ENCODE measurements at regions not wholly inside any gene's neighbourhood (a gene's known extent, or its start where the extent isn't known, plus 50 kb on each side); places are given as distances from the start of the nearest gene placed in this dataset.

DNA sequence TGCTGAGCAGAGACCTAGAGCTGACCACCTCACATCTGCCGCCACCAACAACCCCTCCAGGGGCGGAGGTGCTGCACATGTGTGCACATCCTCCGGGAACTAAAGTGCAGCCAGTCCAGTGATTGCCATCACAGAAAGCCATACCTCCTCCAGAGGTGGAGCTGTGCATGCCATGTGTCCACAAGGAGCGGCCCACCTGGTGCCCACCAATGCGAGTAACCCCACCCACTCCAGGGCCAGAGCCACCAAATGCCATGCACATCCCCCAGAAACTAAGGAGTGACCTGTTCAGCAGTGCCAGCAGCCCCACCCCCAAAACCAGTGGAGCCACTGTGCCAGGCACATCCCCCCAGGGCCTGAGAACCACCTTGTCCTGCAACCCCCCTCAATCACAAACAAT, 557.9 kb downstream of the UQCRFS1 start:
- intact Hi-C loops (cut with micrococcal nuclease) = no loop called here
- no peak overlapping the region for H3K4me3 Mint-ChIP-seq
- DNase-seq = no peak
- H3K4me1 Mint-ChIP-seq = no peaks in the 10 kb centered on the region
- Histone ChIP-seq H3K4me3 (ENCODE audit: low read length in 2 of 2) (no peak overlapping the region), H3K4me1 (ENCODE audit: insufficient read depth, low read length) (no peaks in the 10 kb centered on the region), H3K27ac (ENCODE audit: low read depth, low read length) (no peak overlapping the region), H3K9me3 (ENCODE audit: control insufficient read depth in 1 of 2, low read length in 2 of 2) (peaks cover 0 to 3% of the 10 kb centered on the region in 2 donors), H3K36me3 (ENCODE audit: insufficient read depth, low read length) (no peaks in the 10 kb centered on the region), H3K27me3 (ENCODE audit: insufficient read depth, low read length) (no peaks in the 10 kb centered on the region)
- peaks cover 0 to 5% of the 10 kb centered on the region in 2 donors for H3K36me3 Mint-ChIP-seq
- peaks cover 0 to 43% (median 25%) of the 10 kb centered on the region in 8 donors for H3K9me3 Mint-ChIP-seq
- no peak overlapping the region for H3K27ac Mint-ChIP-seq
- H3K27me3 Mint-ChIP-seq = no peaks in the 10 kb centered on the region
- POLR2A ChIA-PET (ENCODE audit: partially characterized antibody) = no interaction called here
- CTCF ChIA-PET (ENCODE audit: partially characterized antibody) = no interaction called here

DNA sequence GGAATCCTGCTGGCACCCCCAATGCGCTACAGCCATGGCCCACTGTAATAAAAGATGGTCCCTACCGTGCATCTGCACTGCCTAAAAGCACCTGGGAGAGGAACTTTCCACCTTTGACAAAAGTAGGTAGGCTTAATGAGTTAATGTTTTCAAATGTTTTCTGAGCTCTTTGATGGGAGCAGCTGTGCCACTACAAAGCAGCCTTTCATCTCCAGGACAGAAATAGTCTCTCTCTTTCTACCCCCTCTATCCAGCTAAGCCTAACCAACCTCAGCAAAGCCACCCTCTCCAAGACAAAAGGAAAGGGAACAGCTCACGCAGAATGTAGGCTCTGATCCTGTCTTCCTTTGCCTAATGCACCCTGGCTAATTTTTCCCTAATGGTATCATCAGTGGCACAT, 560.2 kb downstream of the UQCRFS1 start:
- Mint-ChIP-seq H3K27ac (no peak overlapping the region), H3K27me3 (no peaks in the 10 kb centered on the region), H3K4me3 (no peak overlapping the region), H3K4me1 (no peaks in the 10 kb centered on the region), H3K36me3 (peaks cover 0 to 5% of the 10 kb centered on the region in 2 donors), H3K9me3 (peaks cover 0 to 28% (median 12%) of the 10 kb centered on the region in 8 donors)
- Histone ChIP-seq H3K4me3 (ENCODE audit: low read length in 2 of 2) (no peak overlapping the region), H3K4me1 (ENCODE audit: insufficient read depth, low read length) (no peaks in the 10 kb centered on the region), H3K27ac (ENCODE audit: low read depth, low read length) (no peak overlapping the region), H3K9me3 (ENCODE audit: control insufficient read depth in 1 of 2, low read length in 2 of 2) (peaks cover 0 to 3% of the 10 kb centered on the region in 2 donors), H3K27me3 (ENCODE audit: insufficient read depth, low read length) (no peaks in the 10 kb centered on the region), H3K36me3 (ENCODE audit: insufficient read depth, low read length) (no peaks in the 10 kb centered on the region)
- intact Hi-C loops (cut with micrococcal nuclease) = no loop called here
- ChIA-PET CTCF (ENCODE audit: partially characterized antibody) (no interaction called here), POLR2A (ENCODE audit: partially characterized antibody) (no interaction called here)
- DNase-seq = no peak

- H3K27me3 Mint-ChIP-seq = no peaks in the 10 kb centered on the region
- no peaks in the 10 kb centered on the region for H3K36me3 ChIP-seq (ENCODE audit: insufficient read depth, low read length)
- DNase-seq = no peak
- no peaks in the 10 kb centered on the region for H3K36me3 Mint-ChIP-seq
- no peaks in the 10 kb centered on the region for H3K9me3 ChIP-seq (ENCODE audit: control insufficient read depth in 1 of 2, low read length in 2 of 2)
- H3K9me3 Mint-ChIP-seq = peaks cover 0 to 6% (median under 1%) of the 10 kb centered on the region in 8 donors
- no peaks in the 10 kb centered on the region for H3K4me1 Mint-ChIP-seq
- ChIA-PET CTCF (ENCODE audit: partially characterized antibody) (no interaction called here), POLR2A (ENCODE audit: partially characterized antibody) (no interaction called here)
- H3K27ac ChIP-seq (ENCODE audit: low read depth, low read length) = no peak overlapping the region
- intact Hi-C loops (cut with micrococcal nuclease) = no loop called here
- no peaks in the 10 kb centered on the region for H3K27me3 ChIP-seq (ENCODE audit: insufficient read depth, low read length)
- H3K27ac Mint-ChIP-seq = no peak overlapping the region
- no peak overlapping the region for H3K4me3 ChIP-seq (ENCODE audit: low read length in 2 of 2)
- no peaks in the 10 kb centered on the region for H3K4me1 ChIP-seq (ENCODE audit: insufficient read depth, low read length)
- H3K4me3 Mint-ChIP-seq = no peak overlapping the region
Observed at GRCh38 chr19:28646629-28647028, 566.3 kb downstream of the UQCRFS1 start.

DNA sequence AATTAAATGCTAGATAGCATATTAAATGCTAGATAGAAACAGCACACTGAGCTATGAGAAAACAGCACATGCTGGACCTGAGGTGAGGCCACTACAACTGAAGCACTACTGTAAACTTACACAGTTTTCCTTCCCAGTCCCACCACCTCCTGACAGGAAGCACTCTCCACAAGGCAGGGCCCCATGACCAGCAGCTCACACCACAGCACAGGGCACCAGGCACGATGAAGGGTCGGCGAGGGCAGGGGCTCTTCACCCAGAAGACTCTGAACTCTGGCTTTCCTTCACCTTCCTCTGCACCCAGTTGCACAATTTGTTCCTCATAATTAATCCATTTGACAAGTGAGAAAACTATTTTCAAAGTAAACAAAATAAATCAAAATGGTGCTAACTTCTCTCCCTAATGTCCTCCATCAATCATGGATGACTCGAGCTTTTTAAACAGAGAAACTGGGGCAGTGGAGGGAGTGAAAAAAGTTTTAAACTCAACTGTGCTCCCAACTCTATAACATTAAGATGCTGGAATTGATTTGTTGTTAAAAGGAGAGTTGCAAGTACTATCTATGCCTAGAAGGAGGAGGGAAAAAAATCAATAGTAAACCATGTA, 568.7 kb downstream of the UQCRFS1 start:
- Mint-ChIP-seq H3K4me1 (no peaks in the 10 kb centered on the region), H3K27me3 (no peaks in the 10 kb centered on the region), H3K27ac (no peak overlapping the region), H3K9me3 (peaks cover 0 to 4% (median 0%) of the 10 kb centered on the region in 8 donors), H3K36me3 (no peaks in the 10 kb centered on the region), H3K4me3 (no peak overlapping the region)
- no peaks in the 10 kb centered on the region for H3K9me3 ChIP-seq (ENCODE audit: control insufficient read depth in 1 of 2, low read length in 2 of 2)
- ChIA-PET CTCF (ENCODE audit: partially characterized antibody) (no interaction called here), POLR2A (ENCODE audit: partially characterized antibody) (no interaction called here)
- intact Hi-C loops (cut with micrococcal nuclease) = no loop called here
- no peaks in the 10 kb centered on the region for H3K4me1 ChIP-seq (ENCODE audit: insufficient read depth, low read length)
- H3K4me3 ChIP-seq (ENCODE audit: low read length in 2 of 2) = no peak overlapping the region
- no peaks in the 10 kb centered on the region for H3K36me3 ChIP-seq (ENCODE audit: insufficient read depth, low read length)
- no peak for DNase-seq
- H3K27me3 ChIP-seq (ENCODE audit: insufficient read depth, low read length) = no peaks in the 10 kb centered on the region
- H3K27ac ChIP-seq (ENCODE audit: low read depth, low read length) = no peak overlapping the region

DNA sequence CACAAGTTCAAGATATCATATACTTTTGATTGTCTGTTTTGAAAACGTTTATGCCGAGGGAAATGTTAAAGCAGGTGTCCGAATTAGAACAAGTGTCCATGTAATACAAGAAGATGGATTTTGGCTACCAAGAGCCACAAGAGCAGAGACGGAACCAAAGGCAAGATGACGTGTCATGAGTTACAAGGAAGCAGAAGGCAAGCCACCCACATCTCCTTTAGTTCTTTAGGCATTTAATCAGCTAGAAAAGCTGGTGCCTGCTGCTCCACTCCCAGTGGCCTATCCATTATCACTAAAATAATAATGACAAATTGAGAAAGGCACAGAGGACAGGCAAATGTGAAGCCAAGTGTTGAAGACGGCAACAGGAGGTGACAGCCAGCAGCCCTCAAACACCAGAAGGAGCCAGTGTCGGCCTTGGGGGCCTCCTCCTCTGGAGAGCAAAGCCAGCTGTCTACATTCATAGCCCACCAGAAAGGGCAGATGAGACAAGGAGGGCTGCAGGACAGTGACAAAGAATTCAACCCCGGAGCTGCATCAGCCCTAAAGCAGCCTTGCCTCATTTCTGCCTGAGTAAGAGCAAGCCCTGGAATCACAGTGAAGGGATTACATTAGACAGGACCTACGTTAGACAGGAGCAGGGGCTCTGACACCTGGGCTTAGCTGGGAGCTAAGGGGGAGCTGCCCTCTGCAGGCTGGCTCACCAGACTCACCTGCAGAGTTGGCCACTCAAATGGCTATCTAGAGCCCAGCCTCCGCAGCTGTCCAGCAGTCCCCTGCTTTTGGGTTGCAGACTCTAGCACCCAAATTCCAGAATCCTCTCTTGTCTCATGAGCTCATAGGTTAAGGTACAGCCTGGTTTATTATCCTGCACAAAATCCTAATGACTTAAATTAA, 569.9 kb downstream of the UQCRFS1 start:
- DNase-seq = no peak
- no peak overlapping the region for H3K4me3 Mint-ChIP-seq
- H3K9me3 Mint-ChIP-seq = peaks cover 0 to 6% (median 0%) of the 10 kb centered on the region in 8 donors
- no peaks in the 10 kb centered on the region for H3K4me1 ChIP-seq (ENCODE audit: insufficient read depth, low read length)
- H3K27ac ChIP-seq (ENCODE audit: low read depth, low read length) = no peak overlapping the region
- H3K27ac Mint-ChIP-seq = no peak overlapping the region
- intact Hi-C loops (cut with micrococcal nuclease) = no loop called here
- no peaks in the 10 kb centered on the region for H3K4me1 Mint-ChIP-seq
- ChIA-PET CTCF (ENCODE audit: partially characterized antibody) (no interaction called here), POLR2A (ENCODE audit: partially characterized antibody) (no interaction called here)
- H3K36me3 ChIP-seq (ENCODE audit: insufficient read depth, low read length) = no peaks in the 10 kb centered on the region
- H3K4me3 ChIP-seq (ENCODE audit: low read length in 2 of 2) = no peak overlapping the region
- no peaks in the 10 kb centered on the region for H3K36me3 Mint-ChIP-seq
- no peaks in the 10 kb centered on the region for H3K9me3 ChIP-seq (ENCODE audit: control insufficient read depth in 1 of 2, low read length in 2 of 2)
- no peaks in the 10 kb centered on the region for H3K27me3 Mint-ChIP-seq
- no peaks in the 10 kb centered on the region for H3K27me3 ChIP-seq (ENCODE audit: insufficient read depth, low read length)

DNA sequence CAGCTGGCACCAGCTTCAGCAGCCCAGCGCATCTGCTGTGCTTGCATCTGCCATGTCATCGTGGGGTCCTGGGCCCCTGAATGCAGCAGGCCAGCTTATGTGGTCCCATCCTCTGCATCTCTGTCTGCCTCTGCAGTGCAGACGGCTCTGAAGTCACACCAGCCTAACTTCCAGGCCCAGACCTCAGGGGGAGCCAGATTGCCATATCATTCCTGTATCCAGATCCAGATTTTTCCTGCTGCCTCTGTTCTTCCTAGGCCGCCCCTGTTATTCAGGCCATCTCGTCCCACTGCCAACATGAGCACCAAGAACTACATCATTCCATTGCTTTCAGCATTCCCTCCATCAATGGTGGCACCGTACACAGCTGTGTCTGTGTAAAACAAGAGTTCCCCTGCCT, 571.6 kb downstream of the UQCRFS1 start:
- no peaks in the 10 kb centered on the region for H3K4me1 ChIP-seq (ENCODE audit: insufficient read depth, low read length)
- H3K9me3 Mint-ChIP-seq = peaks cover 0 to 6% (median 1%) of the 10 kb centered on the region in 8 donors
- no peaks in the 10 kb centered on the region for H3K9me3 ChIP-seq (ENCODE audit: control insufficient read depth in 1 of 2, low read length in 2 of 2)
- H3K4me3 ChIP-seq (ENCODE audit: low read length in 2 of 2) = no peak overlapping the region
- no peaks in the 10 kb centered on the region for H3K4me1 Mint-ChIP-seq
- no peak overlapping the region for H3K4me3 Mint-ChIP-seq
- no peaks in the 10 kb centered on the region for H3K27me3 Mint-ChIP-seq
- no peak overlapping the region for H3K27ac Mint-ChIP-seq
- ChIA-PET CTCF (ENCODE audit: partially characterized antibody) (no interaction called here), POLR2A (ENCODE audit: partially characterized antibody) (no interaction called here)
- intact Hi-C loops (cut with micrococcal nuclease) = no loop called here
- DNase-seq = no peak
- H3K27me3 ChIP-seq (ENCODE audit: insufficient read depth, low read length) = no peaks in the 10 kb centered on the region
- H3K27ac ChIP-seq (ENCODE audit: low read depth, low read length) = no peak overlapping the region
- no peaks in the 10 kb centered on the region for H3K36me3 ChIP-seq (ENCODE audit: insufficient read depth, low read length)
- H3K36me3 Mint-ChIP-seq = no peaks in the 10 kb centered on the region

GRCh38 chr19:28640506-28640905, 572.4 kb downstream of the UQCRFS1 start:
- no peaks in the 10 kb centered on the region for H3K4me1 ChIP-seq (ENCODE audit: insufficient read depth, low read length)
- Mint-ChIP-seq H3K9me3 (peaks cover 0 to 10% (median 3%) of the 10 kb centered on the region in 8 donors), H3K27me3 (no peaks in the 10 kb centered on the region), H3K36me3 (no peaks in the 10 kb centered on the region), H3K4me3 (no peak overlapping the region), H3K27ac (no peak overlapping the region), H3K4me1 (no peaks in the 10 kb centered on the region)
- ChIA-PET POLR2A (ENCODE audit: partially characterized antibody) (no interaction called here), CTCF (ENCODE audit: partially characterized antibody) (no interaction called here)
- no peaks in the 10 kb centered on the region for H3K36me3 ChIP-seq (ENCODE audit: insufficient read depth, low read length)
- intact Hi-C loops (cut with micrococcal nuclease) = no loop called here
- no peak overlapping the region for H3K27ac ChIP-seq (ENCODE audit: low read depth, low read length)
- DNase-seq = no peak
- no peaks in the 10 kb centered on the region for H3K27me3 ChIP-seq (ENCODE audit: insufficient read depth, low read length)
- no peak overlapping the region for H3K4me3 ChIP-seq (ENCODE audit: low read length in 2 of 2)
- no peaks in the 10 kb centered on the region for H3K9me3 ChIP-seq (ENCODE audit: control insufficient read depth in 1 of 2, low read length in 2 of 2)
